Effector memory CD4-positive, alpha-beta T cell (primary cell): ENCODE measurements at regions not wholly inside any gene's neighbourhood (a gene's known extent, or its start where the extent isn't known, plus 50 kb on each side); places are given as distances from the start of the nearest gene placed in this dataset.

Experiments
- DNase-seq, 3 donors: peaks; one replicate each; pipeline ENCODE4 v3.0.0-alpha.2; 2020
- H3K27ac ChIP-seq: 2 replicates; pipeline ENCODE4 v1.7.0; 2013; ENCODE audit warnings: mild to moderate bottlenecking, low read length, moderate library complexity; ENCODE audit not compliant: insufficient read depth, poor library complexity, severe bottlenecking
- H3K27me3 ChIP-seq: replicated peaks from 2 replicates; pipeline ENCODE4 v1.7.0; 2013; ENCODE audit warnings: mild to moderate bottlenecking, low read length; ENCODE audit not compliant: insufficient read depth, control insufficient read depth, poor library complexity, severe bottlenecking
- H3K36me3 ChIP-seq: 2 replicates; pipeline ENCODE4 v1.7.0; 2013; ENCODE audit warnings: mild to moderate bottlenecking, low read length, moderate library complexity; ENCODE audit not compliant: control insufficient read depth, insufficient read depth
- H3K4me1 ChIP-seq: 2 replicates; pipeline ENCODE4 v1.7.0; 2013; ENCODE audit warnings: low read length, mild to moderate bottlenecking; ENCODE audit not compliant: control insufficient read depth, insufficient read depth, poor library complexity, severe bottlenecking
- H3K4me3 ChIP-seq: 2 replicates; pipeline ENCODE4 v1.7.0; 2013; ENCODE audit warnings: low read length, low read depth, mild to moderate bottlenecking; ENCODE audit not compliant: insufficient read depth, poor library complexity, severe bottlenecking
- H3K9me3 ChIP-seq: 2 replicates; pipeline ENCODE4 v1.7.0; 2013; ENCODE audit warnings: mild to moderate bottlenecking, low read length, moderate library complexity; ENCODE audit not compliant: control insufficient read depth

DNA sequence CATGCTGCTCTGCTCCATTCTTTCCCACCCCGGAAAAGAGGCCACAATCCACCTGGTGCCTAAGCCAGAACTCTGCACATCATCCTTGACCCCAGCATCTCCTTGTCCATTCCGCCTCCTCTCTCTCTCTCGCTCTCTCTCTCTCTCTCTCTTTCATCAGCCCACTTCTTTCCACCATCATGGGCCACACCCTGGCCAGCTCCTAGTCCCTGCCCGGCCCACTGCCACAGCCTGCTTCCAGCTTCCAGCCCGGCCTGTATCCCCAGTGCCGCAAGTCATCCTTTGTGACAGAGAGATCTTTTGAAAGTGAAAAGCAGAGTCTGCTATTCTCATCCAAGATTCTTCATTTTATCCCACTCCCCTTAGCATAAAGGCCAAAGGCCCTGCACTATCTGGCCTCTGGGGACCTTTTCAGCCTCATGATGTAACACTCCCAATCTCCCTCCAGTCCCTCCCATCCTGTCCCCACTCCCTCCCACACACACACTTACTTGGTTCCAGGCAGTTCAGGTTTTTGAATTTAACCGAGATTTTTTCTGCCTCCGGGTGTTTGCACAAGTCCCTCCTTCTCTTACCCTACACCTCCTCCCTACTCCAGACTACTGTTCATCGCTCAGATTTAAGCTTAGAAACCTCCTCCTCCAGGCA lies 214.0 kb downstream of the EN1 start:
- Histone ChIP-seq H3K27me3 (no peaks in the 10 kb centered on the region), H3K4me1 (no peaks in the 10 kb centered on the region), H3K9me3 (no peaks in the 10 kb centered on the region), H3K4me3 (no peak overlapping the region), H3K27ac (no peak overlapping the region), H3K36me3 (no peaks in the 10 kb centered on the region)
- DNase-seq: no peak

GRCh38 chr2:118632921-118633320 lies 214.5 kb downstream of the EN1 start:
- Histone ChIP-seq H3K27ac (no peak overlapping the region), H3K4me1 (no peaks in the 10 kb centered on the region), H3K36me3 (no peaks in the 10 kb centered on the region), H3K9me3 (no peaks in the 10 kb centered on the region), H3K27me3 (no peaks in the 10 kb centered on the region), H3K4me3 (no peak overlapping the region)
- no peak for DNase-seq

GRCh38 chr2:118627156-118627555 lies 220.3 kb downstream of the EN1 start:
- no peak for DNase-seq
- Histone ChIP-seq H3K27me3 (no peaks in the 10 kb centered on the region), H3K4me1 (no peaks in the 10 kb centered on the region), H3K36me3 (no peaks in the 10 kb centered on the region), H3K4me3 (no peak overlapping the region), H3K27ac (no peak overlapping the region), H3K9me3 (no peaks in the 10 kb centered on the region)

GRCh38 chr2:118622913-118623312 lies 224.5 kb downstream of the EN1 start:
- no peak for DNase-seq

DNA sequence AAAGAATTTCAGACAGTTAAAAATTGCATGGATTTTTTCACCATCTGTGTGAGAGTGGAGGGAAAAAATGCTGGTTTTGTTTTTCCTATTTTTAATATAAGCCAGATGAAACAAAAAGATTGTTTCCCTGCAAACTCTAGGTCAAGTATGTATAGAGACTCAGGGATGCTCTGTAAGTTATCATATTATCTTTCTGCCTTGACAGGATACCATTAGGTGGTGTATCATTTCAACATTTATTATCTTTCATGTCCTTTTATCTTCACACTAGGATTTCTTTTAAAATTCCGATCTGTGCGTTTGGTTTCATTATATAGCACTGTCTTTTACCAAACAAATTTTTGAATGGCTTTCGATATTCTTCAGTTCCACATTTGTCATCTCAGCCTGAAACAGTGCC lies 225.3 kb downstream of the EN1 start:
- H3K36me3 ChIP-seq: no peaks in the 10 kb centered on the region
- H3K4me1 ChIP-seq: no peaks in the 10 kb centered on the region
- no peak overlapping the region for H3K4me3 ChIP-seq
- no peaks in the 10 kb centered on the region for H3K27me3 ChIP-seq
- H3K27ac ChIP-seq: no peak overlapping the region
- no peak for DNase-seq
- H3K9me3 ChIP-seq: no peaks in the 10 kb centered on the region

More at GRCh38 chr2:118622913-118623312, 224.5 kb downstream of the EN1 start:
- no peaks in the 10 kb centered on the region for H3K27me3 ChIP-seq
- no peaks in the 10 kb centered on the region for H3K36me3 ChIP-seq
- no peak overlapping the region for H3K27ac ChIP-seq
- H3K4me3 ChIP-seq: no peak overlapping the region
- no peaks in the 10 kb centered on the region for H3K4me1 ChIP-seq
- H3K9me3 ChIP-seq: no peaks in the 10 kb centered on the region

DNA sequence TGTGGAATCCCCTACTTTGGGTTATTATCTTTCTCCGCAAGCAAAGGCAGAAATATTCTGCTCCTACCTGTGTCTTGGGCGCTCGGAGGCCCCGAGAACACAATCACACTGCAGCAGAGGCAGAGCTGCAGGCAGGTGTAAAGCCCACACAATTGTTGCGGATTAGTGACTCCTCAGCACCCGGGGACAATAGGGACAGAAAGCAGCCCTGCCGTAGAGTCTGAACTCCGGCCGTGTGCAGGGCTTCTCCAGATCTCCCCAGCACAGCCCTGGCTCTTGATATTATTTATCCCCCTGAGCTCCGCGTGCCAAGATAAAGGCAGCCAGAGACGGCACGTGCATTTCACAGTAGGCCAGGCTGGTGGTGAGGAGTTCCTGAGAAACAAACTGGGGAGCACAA lies 229.2 kb downstream of the EN1 start:
- Histone ChIP-seq H3K9me3 (no peaks in the 10 kb centered on the region), H3K27me3 (no peaks in the 10 kb centered on the region), H3K4me1 (no peaks in the 10 kb centered on the region), H3K27ac (no peak overlapping the region), H3K36me3 (no peaks in the 10 kb centered on the region), H3K4me3 (no peak overlapping the region)
- DNase-seq: no peak

GRCh38 chr2:118616432-118616831 lies 231.0 kb downstream of the EN1 start:
- Histone ChIP-seq H3K36me3 (no peaks in the 10 kb centered on the region), H3K27ac (no peak overlapping the region), H3K4me1 (no peaks in the 10 kb centered on the region), H3K9me3 (no peaks in the 10 kb centered on the region), H3K27me3 (no peaks in the 10 kb centered on the region), H3K4me3 (no peak overlapping the region)
- no peak for DNase-seq

- Histone ChIP-seq H3K27ac (no peak overlapping the region), H3K4me3 (no peak overlapping the region), H3K27me3 (no peaks in the 10 kb centered on the region), H3K4me1 (no peaks in the 10 kb centered on the region), H3K9me3 (no peaks in the 10 kb centered on the region), H3K36me3 (no peaks in the 10 kb centered on the region)
- no peak for DNase-seq
These were observed 232.6 kb downstream of the EN1 start for GRCh38 chr2:118614841-118615271.

DNA sequence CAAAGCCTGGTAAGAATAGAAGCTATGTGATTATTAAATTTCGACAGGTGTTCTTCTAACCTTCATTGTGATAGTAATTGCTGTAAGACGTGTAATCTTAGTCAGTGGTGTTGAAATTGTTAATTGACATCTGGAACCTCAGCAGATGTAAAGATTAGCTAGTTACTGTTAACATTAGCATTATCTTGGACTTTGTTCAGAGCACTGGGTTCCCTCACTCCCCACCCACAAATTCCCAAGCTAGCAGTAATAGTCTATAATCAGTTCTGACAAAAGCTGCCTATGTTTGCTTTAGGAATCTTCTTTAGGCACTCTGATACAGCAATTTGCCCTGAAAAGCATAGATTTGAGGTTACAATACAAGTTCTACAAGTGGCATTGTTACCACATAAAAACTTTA lies 233.7 kb downstream of the EN1 start:
- H3K4me1 ChIP-seq: no peaks in the 10 kb centered on the region
- H3K4me3 ChIP-seq: no peak overlapping the region
- no peaks in the 10 kb centered on the region for H3K27me3 ChIP-seq
- H3K27ac ChIP-seq: no peak overlapping the region
- DNase-seq: no peak
- H3K9me3 ChIP-seq: no peaks in the 10 kb centered on the region
- H3K36me3 ChIP-seq: no peaks in the 10 kb centered on the region

- Histone ChIP-seq H3K4me1 (no peaks in the 10 kb centered on the region), H3K36me3 (no peaks in the 10 kb centered on the region), H3K27ac (no peak overlapping the region), H3K9me3 (no peaks in the 10 kb centered on the region), H3K27me3 (no peaks in the 10 kb centered on the region), H3K4me3 (no peak overlapping the region)
- DNase-seq: no peak
These were observed 235.8 kb downstream of the EN1 start for GRCh38 chr2:118611691-118612090.
